ENCODE measurements at regions not wholly inside any gene's neighbourhood (a gene's known extent, or its start where the extent isn't known, plus 50 kb on each side); places are given as distances from the start of the nearest gene placed in this dataset.
A peak's percentile ranks its signal among the peaks of the same experiment; 100 is the strongest.
"Not testable (repeated sequence)": the region's sequence is repeated elsewhere in the genome, so short reads cannot be mapped to it uniquely, and the experiment has no call there.

GRCh38 chrY:3491423-3491822, 87.4 kb upstream of the TGIF2LY start:
- not testable (repeated sequence) for DNase-seq (ENCODE audit: low read depth in 3 of 3)

- not testable (repeated sequence) for DNase-seq (ENCODE audit: low read depth in 3 of 3)
These were observed 84.3 kb upstream of the TGIF2LY start for GRCh38 chrY:3494539-3494938.

- peak in 1 of 3 experiments; percentile 1 for DNase-seq (ENCODE audit: low read depth in 3 of 3)
These were observed 51.8 kb upstream of the TGIF2LY start for GRCh38 chrY:3527040-3527439.

Measured in stimulated activated CD4-positive, alpha-beta T cell treated with anti-CD3 and anti-CD28 coated beads, TNF-alpha, amount 100 ng/mL, for 24 hours (primary cell).